ENCODE measurements at regions not wholly inside any gene's neighbourhood (a gene's known extent, or its start where the extent isn't known, plus 50 kb on each side); places are given as distances from the start of the nearest gene placed in this dataset.

DNA sequence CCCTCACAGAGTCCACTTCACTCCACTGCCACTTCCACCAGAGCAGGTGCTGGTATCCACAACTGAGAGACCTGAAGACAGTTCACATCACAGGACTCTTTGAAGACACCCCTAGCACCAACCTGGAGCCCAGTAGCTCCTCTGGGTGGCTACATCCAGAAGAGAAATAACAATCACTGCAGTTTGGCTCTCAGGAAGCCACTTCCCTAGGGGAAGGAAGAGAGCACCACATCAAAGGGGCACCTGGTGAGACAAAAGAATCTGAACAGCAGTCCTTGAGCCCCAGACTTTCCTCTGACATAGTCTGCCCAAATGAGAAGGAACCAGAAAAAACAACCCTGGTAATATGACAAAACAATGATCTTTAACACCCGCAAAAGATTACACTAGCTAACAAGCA lies 113.2 kb downstream of the TENT5C start:
- DNase-seq: no peak
- Histone ChIP-seq H3K27ac (no peak overlapping the region), H3K9me3 (peaks cover 0 to 9% (median 2%) of the 10 kb centered on the region in 4 donors), H3K27me3 (no peaks in the 10 kb centered on the region), H3K4me1 (no peaks in the 10 kb centered on the region), H3K4me3 (no peak overlapping the region), H3K36me3 (no peaks in the 10 kb centered on the region)
- TF ChIP-seq, protein P1, sequence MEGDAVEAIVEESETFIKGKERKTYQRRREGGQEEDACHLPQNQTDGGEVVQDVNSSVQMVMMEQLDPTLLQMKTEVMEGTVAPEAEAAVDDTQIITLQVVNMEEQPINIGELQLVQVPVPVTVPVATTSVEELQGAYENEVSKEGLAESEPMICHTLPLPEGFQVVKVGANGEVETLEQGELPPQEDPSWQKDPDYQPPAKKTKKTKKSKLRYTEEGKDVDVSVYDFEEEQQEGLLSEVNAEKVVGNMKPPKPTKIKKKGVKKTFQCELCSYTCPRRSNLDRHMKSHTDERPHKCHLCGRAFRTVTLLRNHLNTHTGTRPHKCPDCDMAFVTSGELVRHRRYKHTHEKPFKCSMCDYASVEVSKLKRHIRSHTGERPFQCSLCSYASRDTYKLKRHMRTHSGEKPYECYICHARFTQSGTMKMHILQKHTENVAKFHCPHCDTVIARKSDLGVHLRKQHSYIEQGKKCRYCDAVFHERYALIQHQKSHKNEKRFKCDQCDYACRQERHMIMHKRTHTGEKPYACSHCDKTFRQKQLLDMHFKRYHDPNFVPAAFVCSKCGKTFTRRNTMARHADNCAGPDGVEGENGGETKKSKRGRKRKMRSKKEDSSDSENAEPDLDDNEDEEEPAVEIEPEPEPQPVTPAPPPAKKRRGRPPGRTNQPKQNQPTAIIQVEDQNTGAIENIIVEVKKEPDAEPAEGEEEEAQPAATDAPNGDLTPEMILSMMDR (IDR thresholded peaks at IDR 0.05): no peak
- no peak for TF ChIP-seq POLR2A (IDR thresholded peaks at IDR 0.05)

DNA sequence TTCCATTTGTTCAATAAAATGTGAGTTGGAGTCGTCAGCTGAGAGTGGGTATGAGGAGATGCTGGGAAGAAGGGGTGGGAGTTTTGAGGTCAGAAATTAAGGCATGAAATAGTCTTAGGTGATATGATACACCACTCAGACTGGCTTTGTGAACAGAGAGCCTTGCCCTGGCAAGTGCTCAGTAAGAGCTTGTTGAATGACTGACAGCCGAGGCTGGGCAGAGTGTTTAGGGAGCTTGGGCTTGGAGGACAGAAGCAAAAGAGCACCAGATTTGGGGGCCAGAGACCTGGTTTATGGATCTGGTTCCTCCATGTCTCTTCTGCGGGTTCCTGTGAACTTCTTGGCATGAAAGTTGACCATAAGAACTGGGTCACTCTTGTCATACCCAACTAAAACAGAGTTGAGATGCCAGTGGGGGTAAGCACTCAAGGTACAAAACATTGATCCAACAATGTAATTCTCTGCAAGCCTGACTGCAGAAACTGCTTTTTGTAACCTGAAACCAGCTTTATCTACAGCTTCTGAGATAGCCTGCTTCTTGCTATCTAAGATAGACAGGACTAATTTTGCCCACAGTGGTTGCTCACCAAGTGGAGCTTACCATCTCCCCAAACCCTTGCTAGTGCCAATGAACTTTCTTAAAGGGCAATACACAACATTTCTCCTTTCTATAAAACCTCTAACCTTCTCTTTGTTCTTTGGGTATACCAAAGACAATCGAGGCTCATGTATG lies 126.4 kb downstream of the TENT5C start:
- H3K4me3 ChIP-seq: no peak overlapping the region
- DNase-seq: no peak
- no peaks in the 10 kb centered on the region for H3K27me3 ChIP-seq
- no peak overlapping the region for H3K27ac ChIP-seq
- H3K4me1 ChIP-seq: no peaks in the 10 kb centered on the region
- no peaks in the 10 kb centered on the region for H3K9me3 ChIP-seq
- TF ChIP-seq POLR2A (IDR thresholded peaks at IDR 0.05): no peak
- TF ChIP-seq, protein P1 (IDR thresholded peaks at IDR 0.05): no peak
- H3K36me3 ChIP-seq: no peaks in the 10 kb centered on the region

DNA sequence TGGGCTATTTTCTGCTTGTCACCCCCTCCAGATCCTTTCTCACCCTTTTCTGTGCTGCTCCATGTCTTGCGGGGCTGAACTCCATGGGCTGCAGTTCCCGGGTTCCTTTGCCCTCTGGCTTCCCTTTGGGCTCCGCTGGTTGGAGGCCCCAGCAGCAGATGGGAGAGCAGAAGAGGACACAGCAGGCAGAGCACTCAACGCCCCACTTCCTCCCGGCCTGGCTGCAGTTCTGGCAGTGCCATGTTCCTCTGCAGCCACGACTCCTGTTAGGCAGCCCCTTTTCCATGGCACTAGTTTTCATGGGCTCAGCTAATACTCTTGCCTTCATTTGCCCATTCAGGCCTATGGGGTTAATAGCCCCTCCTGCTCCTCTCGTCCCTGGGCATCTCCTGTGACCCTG lies 127.1 kb downstream of the TENT5C start:
- DNase-seq: no peak
- H3K27me3 ChIP-seq: no peaks in the 10 kb centered on the region
- no peak for TF ChIP-seq POLR2A (IDR thresholded peaks at IDR 0.05)
- H3K4me3 ChIP-seq: no peak overlapping the region
- H3K9me3 ChIP-seq: no peaks in the 10 kb centered on the region
- no peaks in the 10 kb centered on the region for H3K4me1 ChIP-seq
- no peaks in the 10 kb centered on the region for H3K36me3 ChIP-seq
- no peak overlapping the region for H3K27ac ChIP-seq

DNA sequence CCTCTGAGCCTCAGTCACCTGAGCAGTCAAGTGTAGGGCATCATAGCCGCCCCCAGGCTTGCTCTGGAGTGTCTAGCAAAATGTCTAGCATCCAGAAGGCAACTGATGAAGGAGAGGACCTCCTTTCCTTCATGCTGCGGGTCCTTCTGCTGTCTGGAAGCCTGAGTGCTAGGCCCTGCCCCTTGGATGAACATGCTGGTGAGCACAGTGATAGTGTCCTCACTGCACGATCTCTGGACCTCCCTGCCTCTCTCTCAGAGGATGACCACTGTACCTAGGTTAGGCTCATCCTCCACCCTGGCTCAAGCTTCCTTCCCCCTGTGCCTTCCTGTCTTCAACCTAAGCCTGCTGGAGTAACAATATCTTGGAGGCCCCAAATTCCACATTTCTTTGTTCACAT lies 128.6 kb downstream of the TENT5C start:
- TF ChIP-seq, protein P1 (IDR thresholded peaks at IDR 0.05): no peak
- no peak for TF ChIP-seq POLR2A (IDR thresholded peaks at IDR 0.05)
- no peaks in the 10 kb centered on the region for H3K36me3 ChIP-seq
- no peak overlapping the region for H3K4me3 ChIP-seq
- DNase-seq: no peak
- H3K4me1 ChIP-seq: no peaks in the 10 kb centered on the region
- no peaks in the 10 kb centered on the region for H3K27me3 ChIP-seq
- no peaks in the 10 kb centered on the region for H3K9me3 ChIP-seq
- H3K27ac ChIP-seq: no peak overlapping the region

DNA sequence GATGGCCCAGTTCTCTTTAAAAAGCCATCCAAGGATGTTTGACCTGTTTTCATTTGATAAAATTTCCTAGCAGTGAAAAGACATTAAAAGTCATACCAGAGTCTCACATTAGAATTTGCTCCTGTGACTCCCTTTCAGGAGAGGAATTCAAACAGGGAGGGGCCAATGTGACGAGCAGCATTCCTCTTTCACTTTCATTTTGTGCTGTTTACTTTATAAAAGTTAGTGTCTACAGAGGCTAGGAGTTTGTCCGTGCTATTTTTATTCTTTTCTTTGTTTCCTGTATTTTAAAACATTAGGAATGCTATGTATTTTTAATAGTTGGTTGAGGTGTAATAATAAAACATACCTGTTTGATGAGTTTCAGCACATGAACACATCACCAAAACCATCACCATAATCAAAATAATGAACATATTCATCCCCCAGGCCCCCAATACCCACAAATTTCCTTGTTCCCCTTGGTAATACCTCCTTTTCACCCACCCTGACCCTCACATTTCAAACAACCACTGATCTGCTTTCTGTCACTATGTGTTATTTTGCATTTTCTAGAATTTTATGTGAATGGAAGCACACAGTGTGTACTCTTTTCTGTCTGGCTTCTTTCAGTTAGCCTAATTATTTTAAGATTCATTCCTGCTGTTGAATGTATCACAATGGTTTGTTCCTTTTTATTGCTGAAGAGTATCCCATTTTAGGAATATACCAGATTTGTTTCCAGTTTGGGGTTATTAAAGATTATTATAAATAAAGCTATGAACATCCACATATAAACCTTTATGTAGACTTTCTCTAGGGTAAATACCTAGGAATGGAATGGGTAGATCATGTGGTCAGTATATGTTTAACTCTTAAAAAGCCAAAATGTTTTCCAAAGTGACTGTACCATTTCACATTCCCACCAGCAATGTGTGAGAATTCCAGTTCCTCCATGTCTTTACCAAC lies 129.5 kb downstream of the TENT5C start:
- Histone ChIP-seq H3K36me3 (no peaks in the 10 kb centered on the region), H3K4me1 (no peaks in the 10 kb centered on the region), H3K27ac (peak overlapping the region in 3 of 4 donors; percentile 2 to 44 (median 34)), H3K4me3 (peak overlapping the region in 2 of 4 donors; percentile 16 to 37), H3K27me3 (no peaks in the 10 kb centered on the region), H3K9me3 (no peaks in the 10 kb centered on the region)
- DNase-seq: peak in 2 of 3 donors; percentile 32 to 70
- TF ChIP-seq, protein P1 (IDR thresholded peaks at IDR 0.05): no peak
- no peak for TF ChIP-seq POLR2A (IDR thresholded peaks at IDR 0.05)

DNA sequence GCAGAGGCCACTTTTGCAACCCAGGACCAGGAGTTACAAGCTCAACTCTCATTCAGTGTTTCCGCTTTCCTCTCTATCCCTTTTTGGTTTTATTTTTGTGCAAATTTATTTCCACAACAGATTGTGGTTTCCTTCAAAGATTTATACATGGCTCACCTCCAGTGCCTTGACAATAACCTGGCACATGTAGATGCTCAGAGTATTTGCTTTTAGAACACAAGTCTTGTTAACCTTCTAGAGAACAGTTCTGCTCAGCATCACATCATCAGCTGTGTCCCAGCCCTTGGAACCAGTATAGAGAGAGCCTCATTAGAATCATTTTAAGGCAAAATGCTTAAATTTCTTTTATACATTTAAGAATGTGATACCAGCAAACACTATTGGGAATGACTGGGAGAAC lies 133.7 kb downstream of the TENT5C start:
- H3K27me3 ChIP-seq: no peaks in the 10 kb centered on the region
- no peak for DNase-seq
- H3K4me3 ChIP-seq: no peak overlapping the region
- H3K4me1 ChIP-seq: no peaks in the 10 kb centered on the region
- H3K27ac ChIP-seq: no peak overlapping the region
- H3K36me3 ChIP-seq: no peaks in the 10 kb centered on the region
- no peak for TF ChIP-seq POLR2A (IDR thresholded peaks at IDR 0.05)
- TF ChIP-seq, protein P1 (IDR thresholded peaks at IDR 0.05): no peak
- H3K9me3 ChIP-seq: no peaks in the 10 kb centered on the region
